Memory B cell (primary cell): ENCODE measurements at regions not wholly inside any gene's neighbourhood (a gene's known extent, or its start where the extent isn't known, plus 50 kb on each side); places are given as distances from the start of the nearest gene placed in this dataset.
"Not testable (repeated sequence)": the region's sequence is repeated elsewhere in the genome, so short reads cannot be mapped to it uniquely, and the experiment has no call there.

Source experiments
- ATAC-seq: fragments of 150-1000 bp; cut with Tn5 transposase; 2 replicates; pipeline ENCODE4 v1.10.0; 2021; ENCODE audit warnings: low read depth, mild to moderate bottlenecking, moderate library complexity
- DNase-seq, 2 donors: peaks; one replicate each; pipeline ENCODE4 v3.0.0; 2022; ENCODE audit warnings: low spot score in 2 of 2
- H3K27ac Mint-ChIP-seq: one replicate; pipeline ENCODE4 v1.8.0; 2022; ENCODE audit warnings: mild to moderate bottlenecking, moderate library complexity, mixed read lengths
- H3K27me3 Mint-ChIP-seq: one replicate; pipeline ENCODE4 v1.8.0; 2022; ENCODE audit warnings: mixed read lengths
- H3K36me3 Mint-ChIP-seq: one replicate; pipeline ENCODE4 v1.8.0; 2022; ENCODE audit warnings: mild to moderate bottlenecking, mixed read lengths
- H3K4me1 Mint-ChIP-seq: one replicate; pipeline ENCODE4 v1.8.0; 2022; ENCODE audit warnings: mixed read lengths
- H3K4me3 Mint-ChIP-seq: one replicate; pipeline ENCODE4 v1.8.0; 2022; ENCODE audit warnings: mild to moderate bottlenecking, moderate library complexity, mixed read lengths
- H3K9me3 Mint-ChIP-seq: one replicate; pipeline ENCODE4 v1.8.0; 2022; ENCODE audit warnings: mixed read lengths

- no peaks in the 10 kb centered on the region for H3K27me3 Mint-ChIP-seq
- DNase-seq (no peak), ATAC-seq (no peak)
- H3K4me1 Mint-ChIP-seq, result no peaks in the 10 kb centered on the region
- no peak overlapping the region for H3K4me3 Mint-ChIP-seq
- H3K9me3 Mint-ChIP-seq, result peaks cover 7% of the 10 kb centered on the region
- no peaks in the 10 kb centered on the region for H3K36me3 Mint-ChIP-seq
- H3K27ac Mint-ChIP-seq, result no peak overlapping the region
Measured at GRCh38 chr16:7866144-7866543, 533.5 kb downstream of the RBFOX1 start.

- not testable (repeated sequence) for ATAC-seq, H3K9me3 Mint-ChIP-seq, H3K4me3 Mint-ChIP-seq, H3K27me3 Mint-ChIP-seq, H3K27ac Mint-ChIP-seq, H3K36me3 Mint-ChIP-seq, DNase-seq, H3K4me1 Mint-ChIP-seq
Measured at GRCh38 chr16:7865393-7865792, 532.7 kb downstream of the RBFOX1 start.

- peaks cover 7% of the 10 kb centered on the region for H3K9me3 Mint-ChIP-seq
- H3K36me3 Mint-ChIP-seq, result no peaks in the 10 kb centered on the region
- DNase-seq, result no peak
- no peaks in the 10 kb centered on the region for H3K27me3 Mint-ChIP-seq
- H3K4me3 Mint-ChIP-seq, result no peak overlapping the region
- H3K4me1 Mint-ChIP-seq, result no peaks in the 10 kb centered on the region
- H3K27ac Mint-ChIP-seq, result no peak overlapping the region
- no peak for ATAC-seq
Measured at GRCh38 chr16:7861891-7862582, 529.4 kb downstream of the RBFOX1 start.

DNA sequence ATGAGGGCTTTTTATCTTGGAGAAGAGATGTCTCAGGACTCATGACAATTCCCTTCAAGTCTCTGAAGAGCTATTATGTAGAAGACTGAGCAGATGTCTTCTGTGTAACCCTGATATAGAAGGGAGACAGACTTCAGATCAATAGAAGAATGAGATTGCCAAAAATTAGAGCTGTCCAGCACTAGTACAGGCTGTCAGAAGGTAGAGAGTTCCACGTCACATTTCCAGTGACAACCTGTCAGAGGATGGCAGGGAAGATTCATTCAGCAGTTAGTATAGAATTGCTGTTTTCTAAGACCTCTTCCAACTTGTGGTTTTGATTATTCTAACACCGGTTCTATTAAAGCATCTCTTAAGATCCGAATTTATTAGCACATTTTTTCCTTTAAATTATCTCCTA, 520.6 kb downstream of the RBFOX1 start:
- Mint-ChIP-seq H3K36me3 (no peaks in the 10 kb centered on the region), H3K9me3 (peaks cover 3% of the 10 kb centered on the region), H3K4me3 (no peak overlapping the region), H3K27ac (no peak overlapping the region), H3K4me1 (no peaks in the 10 kb centered on the region), H3K27me3 (no peaks in the 10 kb centered on the region)
- DNase-seq (no peak), ATAC-seq (no peak)

DNA sequence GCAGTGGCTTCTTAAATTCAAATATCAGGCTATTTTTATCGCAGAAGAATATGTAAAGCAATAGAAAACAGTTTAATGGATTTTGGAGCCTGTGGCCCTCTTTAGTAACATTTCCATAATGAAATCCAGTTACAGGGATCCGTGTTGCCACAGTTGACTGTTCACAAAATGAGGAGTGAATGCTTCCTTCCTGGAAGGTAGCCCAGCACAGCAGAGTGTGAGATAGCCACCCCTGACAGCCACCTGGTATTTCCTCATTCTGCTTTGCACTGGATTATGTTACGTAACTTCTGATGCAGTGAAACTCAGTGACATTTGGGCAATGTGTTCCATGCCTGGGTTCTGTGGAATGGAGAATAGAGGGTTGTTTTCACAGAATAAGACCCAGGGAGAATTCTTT, 517.2 kb downstream of the RBFOX1 start:
- H3K36me3 Mint-ChIP-seq, result no peaks in the 10 kb centered on the region
- no peak for DNase-seq
- H3K27me3 Mint-ChIP-seq, result no peaks in the 10 kb centered on the region
- H3K9me3 Mint-ChIP-seq, result peaks cover 4% of the 10 kb centered on the region
- no peaks in the 10 kb centered on the region for H3K4me1 Mint-ChIP-seq
- H3K27ac Mint-ChIP-seq, result no peak overlapping the region
- no peak overlapping the region for H3K4me3 Mint-ChIP-seq
- ATAC-seq, result no peak

DNA sequence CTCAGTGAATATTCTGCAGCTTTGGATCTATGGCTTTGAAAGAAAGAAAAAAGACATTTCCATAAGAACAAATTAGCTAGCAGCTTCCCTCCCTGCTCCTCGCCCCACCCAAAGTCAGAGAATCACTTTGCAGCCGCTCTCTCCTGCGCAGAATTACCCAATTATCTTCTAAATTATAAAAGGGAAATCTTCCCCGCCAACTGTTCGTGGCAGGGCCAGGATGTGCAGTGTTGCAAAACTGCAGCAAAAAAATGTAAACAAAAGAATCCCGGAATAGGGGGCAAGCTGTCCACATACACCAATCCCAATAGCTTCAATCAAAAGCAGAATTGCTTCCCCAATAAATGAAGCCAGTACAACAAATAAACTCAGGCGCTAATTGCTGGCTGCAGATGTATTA, 510.6 kb downstream of the RBFOX1 start:
- no peak for DNase-seq
- Mint-ChIP-seq H3K27ac (no peak overlapping the region), H3K4me1 (no peaks in the 10 kb centered on the region), H3K4me3 (no peak overlapping the region), H3K27me3 (no peaks in the 10 kb centered on the region), H3K9me3 (peaks cover 9% of the 10 kb centered on the region), H3K36me3 (no peaks in the 10 kb centered on the region)
- ATAC-seq, result no peak

- no peak overlapping the region for H3K4me3 Mint-ChIP-seq
- no peaks in the 10 kb centered on the region for H3K27me3 Mint-ChIP-seq
- ATAC-seq (no peak), DNase-seq (no peak)
- no peaks in the 10 kb centered on the region for H3K4me1 Mint-ChIP-seq
- no peaks in the 10 kb centered on the region for H3K36me3 Mint-ChIP-seq
- no peak overlapping the region for H3K27ac Mint-ChIP-seq
- peaks cover 12% of the 10 kb centered on the region for H3K9me3 Mint-ChIP-seq
Measured at GRCh38 chr16:7839568-7839967, 506.9 kb downstream of the RBFOX1 start.

- H3K4me1 Mint-ChIP-seq, result no peaks in the 10 kb centered on the region
- H3K27me3 Mint-ChIP-seq, result no peaks in the 10 kb centered on the region
- no peak for ATAC-seq
- no peak for DNase-seq
- no peaks in the 10 kb centered on the region for H3K36me3 Mint-ChIP-seq
- peaks cover 10% of the 10 kb centered on the region for H3K9me3 Mint-ChIP-seq
- no peak overlapping the region for H3K4me3 Mint-ChIP-seq
- no peak overlapping the region for H3K27ac Mint-ChIP-seq
Measured at GRCh38 chr16:7834771-7835431, 502.3 kb downstream of the RBFOX1 start.

GRCh38 chr16:7820816-7821215, 488.2 kb downstream of the RBFOX1 start:
- H3K36me3 Mint-ChIP-seq, result no peaks in the 10 kb centered on the region
- peaks cover 6% of the 10 kb centered on the region for H3K9me3 Mint-ChIP-seq
- no peaks in the 10 kb centered on the region for H3K27me3 Mint-ChIP-seq
- DNase-seq (no peak), ATAC-seq (no peak)
- H3K4me1 Mint-ChIP-seq, result no peaks in the 10 kb centered on the region
- no peak overlapping the region for H3K4me3 Mint-ChIP-seq
- no peak overlapping the region for H3K27ac Mint-ChIP-seq

DNA sequence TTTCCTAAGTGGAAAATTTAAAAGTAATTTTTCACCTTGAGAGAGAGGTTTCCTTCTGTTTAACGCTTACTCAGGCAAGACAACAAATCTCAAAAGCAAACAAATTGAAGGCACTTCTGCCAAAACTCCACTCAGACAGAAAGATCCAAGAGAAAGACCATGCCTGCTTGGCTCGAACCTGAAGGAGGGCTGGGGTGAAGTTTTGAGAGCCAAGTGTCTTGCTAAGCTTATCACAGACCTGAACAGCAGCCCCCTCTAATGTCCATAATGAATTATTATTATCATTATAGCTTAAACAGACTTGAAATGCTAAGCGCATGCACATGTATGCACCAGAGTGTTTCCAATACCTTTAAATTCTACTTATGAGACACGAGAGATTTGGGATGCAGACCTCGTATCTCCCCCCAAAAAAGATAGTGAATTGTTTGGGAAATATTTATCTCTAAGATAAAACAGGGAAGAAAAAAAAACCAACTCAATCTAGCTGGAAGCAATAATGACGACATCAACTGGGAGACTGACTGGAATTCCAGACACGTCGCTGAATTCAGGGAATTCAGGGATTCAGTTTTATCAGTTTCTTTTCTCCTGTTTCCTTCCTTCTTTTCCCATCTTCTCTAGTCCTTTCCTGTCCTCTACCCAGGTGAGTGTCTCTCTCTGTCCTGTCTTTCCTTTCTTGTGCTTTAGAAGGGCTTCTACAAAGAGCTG, 473.2 kb downstream of the RBFOX1 start:
- Mint-ChIP-seq H3K4me3 (no peak overlapping the region), H3K27me3 (no peaks in the 10 kb centered on the region), H3K27ac (no peak overlapping the region), H3K36me3 (no peaks in the 10 kb centered on the region), H3K4me1 (no peaks in the 10 kb centered on the region), H3K9me3 (peaks cover 6% of the 10 kb centered on the region)
- no peak for ATAC-seq
- DNase-seq, result no peak

GRCh38 chr16:7804635-7805195, 472.1 kb downstream of the RBFOX1 start:
- Mint-ChIP-seq H3K4me3 (no peak overlapping the region), H3K36me3 (no peaks in the 10 kb centered on the region), H3K4me1 (no peaks in the 10 kb centered on the region), H3K27me3 (no peaks in the 10 kb centered on the region), H3K9me3 (peaks cover 8% of the 10 kb centered on the region), H3K27ac (no peak overlapping the region)
- ATAC-seq (no peak), DNase-seq (no peak)

GRCh38 chr16:7792346-7792745, 459.7 kb downstream of the RBFOX1 start:
- H3K36me3 Mint-ChIP-seq, result no peaks in the 10 kb centered on the region
- H3K9me3 Mint-ChIP-seq, result peaks cover 3% of the 10 kb centered on the region
- DNase-seq (no peak), ATAC-seq (no peak)
- H3K27ac Mint-ChIP-seq, result no peak overlapping the region
- H3K4me3 Mint-ChIP-seq, result no peak overlapping the region
- H3K4me1 Mint-ChIP-seq, result no peaks in the 10 kb centered on the region
- H3K27me3 Mint-ChIP-seq, result no peaks in the 10 kb centered on the region

DNA sequence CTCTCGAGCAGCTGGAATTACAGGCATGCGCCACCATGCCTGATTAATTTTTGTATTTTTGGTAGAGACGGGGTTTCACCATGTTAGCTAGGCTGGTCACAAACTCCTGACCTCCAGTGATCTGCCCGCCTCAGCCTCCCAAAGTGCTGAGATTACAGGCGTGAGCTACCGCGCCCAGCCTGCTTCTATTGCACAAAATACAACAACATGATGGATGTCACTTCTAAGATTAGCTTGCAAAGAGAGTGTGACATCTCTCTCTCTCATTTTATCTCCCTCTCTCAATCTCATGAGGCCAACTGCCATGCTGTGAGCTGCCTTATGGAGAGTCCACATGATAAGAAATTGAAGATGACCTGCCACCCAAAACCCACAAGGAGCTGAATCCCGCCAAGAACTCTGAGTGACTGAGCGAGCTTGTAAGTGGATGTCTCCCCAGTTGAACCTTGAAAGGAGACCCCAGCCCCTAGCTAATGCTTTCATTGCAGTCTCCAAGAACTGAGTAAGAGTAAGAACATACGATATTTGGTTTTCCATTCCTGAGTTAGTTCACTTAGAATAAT, 458.5 kb downstream of the RBFOX1 start:
- Mint-ChIP-seq H3K27me3 (no peaks in the 10 kb centered on the region), H3K4me3 (no peak overlapping the region), H3K9me3 (peaks cover 3% of the 10 kb centered on the region), H3K27ac (no peak overlapping the region), H3K36me3 (no peaks in the 10 kb centered on the region), H3K4me1 (no peaks in the 10 kb centered on the region)
- no peak for ATAC-seq
- DNase-seq, result no peak

GRCh38 chr16:7775072-7775488, 442.4 kb downstream of the RBFOX1 start:
- Mint-ChIP-seq H3K27me3 (no peaks in the 10 kb centered on the region), H3K27ac (no peak overlapping the region)
- no peak for ATAC-seq

More at GRCh38 chr16:7775072-7775488, 442.4 kb downstream of the RBFOX1 start:
- H3K36me3 Mint-ChIP-seq, result peaks cover 3% of the 10 kb centered on the region
- peaks cover 23% of the 10 kb centered on the region for H3K9me3 Mint-ChIP-seq
- DNase-seq, result no peak
- no peak overlapping the region for H3K4me3 Mint-ChIP-seq
- no peaks in the 10 kb centered on the region for H3K4me1 Mint-ChIP-seq
